ENCODE measurements at regions not wholly inside any gene's neighbourhood (a gene's known extent, or its start where the extent isn't known, plus 50 kb on each side); places are given as distances from the start of the nearest gene placed in this dataset.

GRCh38 chr17:6908807-6909206, 77.3 kb upstream of the TEKT1 start:
- Histone ChIP-seq H3K79me2 (ENCODE audit: low read length) (no peaks in the 10 kb centered on the region), H3K4me2 (ENCODE audit: low read length) (no peak overlapping the region), H4K20me1 (ENCODE audit: insufficient read depth, low read length) (no peaks in the 10 kb centered on the region), H3K27ac (ENCODE audit: low read length) (no peak overlapping the region), H3K36me3 (replicated peaks; ENCODE audit: low read depth, low read length) (no peaks in the 10 kb centered on the region), H3K4me1 (ENCODE audit: low read length) (peaks cover 26% of the 10 kb centered on the region), H3K27me3 (ENCODE audit: low read depth, low read length) (no peaks in the 10 kb centered on the region), H3K4me3 (ENCODE audit: low read length) (no peak overlapping the region), H3K9me3 (ENCODE audit: insufficient read depth, low read length) (no peaks in the 10 kb centered on the region), H3K9ac (ENCODE audit: low read length) (no peak overlapping the region), H2AFZ (ENCODE audit: low read depth, low read length) (no peak overlapping the region)
- TF ChIP-seq CTCF (IDR thresholded peaks at IDR 0.05; ENCODE audit: low read depth, low read length) (no peak), EZH2phosphoT487 (IDR thresholded peaks at IDR 0.05; ENCODE audit: low read depth) (no peak)

DNA sequence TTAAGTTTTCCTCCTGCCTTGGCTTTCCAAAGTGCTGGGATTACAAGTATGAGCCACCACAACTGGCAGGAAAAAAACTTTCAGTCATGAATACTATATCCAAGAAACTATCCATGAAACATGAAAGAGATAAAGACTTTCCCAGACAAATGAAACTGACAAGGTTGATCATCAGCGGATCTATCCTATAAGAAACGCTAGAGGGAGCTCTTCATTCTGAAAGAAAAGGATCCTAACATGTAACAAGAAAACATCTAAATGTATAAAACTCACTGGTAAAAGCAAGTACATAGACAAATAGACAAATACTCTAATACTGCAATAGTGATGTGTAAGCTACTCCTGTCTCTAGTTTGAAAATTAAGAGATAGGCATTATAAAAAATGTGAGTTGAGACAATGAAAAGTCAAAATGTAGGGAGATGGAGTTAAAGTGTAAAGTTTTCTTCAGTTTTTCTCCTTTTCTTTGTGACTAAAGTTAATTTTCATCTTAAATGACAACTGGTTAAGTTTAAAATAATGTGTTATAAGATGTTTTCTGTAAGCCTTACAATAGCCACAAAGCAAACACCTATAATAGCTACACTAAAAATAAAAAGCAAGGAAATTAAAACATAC, 79.6 kb upstream of the TEKT1 start:
- H3K4me2 ChIP-seq (ENCODE audit: low read length) = no peak overlapping the region
- no peaks in the 10 kb centered on the region for H3K79me2 ChIP-seq (ENCODE audit: low read length)
- H3K27ac ChIP-seq (ENCODE audit: low read length) = no peak overlapping the region
- H3K4me3 ChIP-seq (ENCODE audit: low read length) = no peak overlapping the region
- no peaks in the 10 kb centered on the region for H3K36me3 ChIP-seq (replicated peaks; ENCODE audit: low read depth, low read length)
- H2AFZ ChIP-seq (ENCODE audit: low read depth, low read length) = no peak overlapping the region
- H3K9me3 ChIP-seq (ENCODE audit: insufficient read depth, low read length) = no peaks in the 10 kb centered on the region
- peaks cover 30% of the 10 kb centered on the region for H3K4me1 ChIP-seq (ENCODE audit: low read length)
- no peaks in the 10 kb centered on the region for H4K20me1 ChIP-seq (ENCODE audit: insufficient read depth, low read length)
- TF ChIP-seq EZH2phosphoT487 (IDR thresholded peaks at IDR 0.05; ENCODE audit: low read depth) (no peak), CTCF (IDR thresholded peaks at IDR 0.05; ENCODE audit: low read depth, low read length) (peak; percentile 71)
- no peak overlapping the region for H3K9ac ChIP-seq (ENCODE audit: low read length)
- no peaks in the 10 kb centered on the region for H3K27me3 ChIP-seq (ENCODE audit: low read depth, low read length)

DNA sequence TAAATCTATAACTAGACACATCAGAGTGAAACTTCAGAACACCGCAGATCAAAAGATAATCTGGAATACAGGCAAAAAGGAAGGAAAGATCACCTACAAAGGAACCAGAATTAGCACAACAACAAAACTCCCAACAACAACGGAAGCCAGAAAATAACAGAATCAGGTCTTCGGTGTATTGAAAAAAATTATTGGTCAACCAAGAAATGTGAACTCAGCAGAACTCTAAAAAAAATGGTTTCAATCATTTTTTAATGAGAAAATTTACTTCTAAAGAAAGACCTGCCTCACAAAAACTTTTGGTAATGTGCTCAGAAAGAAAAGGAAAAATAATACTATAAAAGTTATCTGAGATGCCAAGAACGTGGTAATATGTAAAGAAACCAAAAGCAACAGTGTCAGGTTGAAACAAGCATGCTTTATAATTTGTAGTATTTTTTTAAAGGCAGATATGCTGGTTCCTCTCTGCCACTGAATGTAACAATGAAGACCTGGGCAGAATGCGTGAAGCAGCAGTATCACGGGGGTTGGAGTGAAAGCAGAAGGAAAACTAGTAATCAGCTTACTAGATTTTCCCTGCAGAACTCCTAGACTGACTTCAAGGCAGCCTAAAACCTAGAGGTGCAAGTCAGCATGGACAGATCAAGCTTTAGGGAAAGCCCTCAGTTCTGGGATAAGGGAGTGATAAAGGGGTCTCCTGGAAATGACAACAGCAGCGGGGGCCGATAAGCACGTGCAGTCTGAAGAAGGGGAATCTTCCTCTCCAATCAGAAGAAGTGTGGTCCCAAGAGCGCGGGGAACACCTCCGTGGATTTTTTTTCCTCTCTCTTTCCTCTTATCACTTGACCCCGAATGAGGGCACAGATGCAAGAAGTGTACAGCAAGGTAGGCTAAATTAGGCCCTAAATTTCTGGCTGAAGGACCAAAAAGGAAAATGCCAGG, 80.9 kb upstream of the TEKT1 start:
- H3K9me3 ChIP-seq (ENCODE audit: insufficient read depth, low read length) = no peaks in the 10 kb centered on the region
- no peaks in the 10 kb centered on the region for H3K36me3 ChIP-seq (replicated peaks; ENCODE audit: low read depth, low read length)
- no peaks in the 10 kb centered on the region for H3K27me3 ChIP-seq (ENCODE audit: low read depth, low read length)
- peak overlapping the region; percentile 20 for H3K9ac ChIP-seq (ENCODE audit: low read length)
- H3K79me2 ChIP-seq (ENCODE audit: low read length) = no peaks in the 10 kb centered on the region
- no peak overlapping the region for H2AFZ ChIP-seq (ENCODE audit: low read depth, low read length)
- H4K20me1 ChIP-seq (ENCODE audit: insufficient read depth, low read length) = no peaks in the 10 kb centered on the region
- peak overlapping the region; percentile 88 for H3K4me3 ChIP-seq (ENCODE audit: low read length)
- H3K4me2 ChIP-seq (ENCODE audit: low read length) = peak overlapping the region; percentile 99
- no peak for TF ChIP-seq EZH2phosphoT487 (IDR thresholded peaks at IDR 0.05; ENCODE audit: low read depth)
- no peak for TF ChIP-seq CTCF (IDR thresholded peaks at IDR 0.05; ENCODE audit: low read depth, low read length)
- peak overlapping the region; percentile 39 for H3K27ac ChIP-seq (ENCODE audit: low read length)
- H3K4me1 ChIP-seq (ENCODE audit: low read length) = peaks cover 30% of the 10 kb centered on the region

Measured in OCI-LY3 (cell line).